NCI-H460 (cell line): ENCODE measurements at regions not wholly inside any gene's neighbourhood (a gene's known extent, or its start where the extent isn't known, plus 50 kb on each side); places are given as distances from the start of the nearest gene placed in this dataset.

Source experiments
- DNase-seq: peaks from one replicate; pipeline ENCODE4 v3.0.0-alpha.2; 2016; ENCODE audit warnings: low read depth; ENCODE audit errors: extremely low read depth

DNA sequence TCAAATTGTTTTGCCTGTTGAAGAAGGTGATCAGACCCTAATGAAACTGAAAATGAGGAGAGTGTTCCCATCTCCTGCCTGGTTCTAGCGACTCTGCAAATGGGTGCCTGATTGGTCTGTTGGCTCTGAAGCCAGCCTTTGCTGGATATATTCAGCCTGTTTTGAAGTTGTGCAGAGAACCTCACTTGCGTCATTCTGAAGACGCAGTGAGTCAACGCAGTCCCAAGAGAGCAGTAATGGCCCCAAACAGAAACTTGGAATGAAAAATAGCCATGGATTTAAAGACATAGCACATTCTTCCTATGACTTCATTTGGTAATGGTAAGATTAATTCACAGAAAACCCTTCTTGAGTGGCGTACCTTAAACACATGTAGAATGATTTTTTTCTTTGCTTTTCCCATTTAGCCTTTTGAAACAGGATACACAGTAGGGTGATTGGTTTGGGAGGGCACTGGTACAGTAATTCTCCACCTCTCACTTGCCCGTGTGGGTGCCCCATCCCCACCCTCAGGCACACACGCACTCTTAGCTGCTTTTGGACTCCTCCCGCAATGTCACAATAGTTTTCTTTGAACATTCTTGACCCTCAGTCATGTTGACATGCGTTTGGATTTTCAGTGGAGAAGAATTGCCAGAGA, 54.1 kb upstream of the ABL1 start:
- peak; percentile 96 for DNase-seq

DNA sequence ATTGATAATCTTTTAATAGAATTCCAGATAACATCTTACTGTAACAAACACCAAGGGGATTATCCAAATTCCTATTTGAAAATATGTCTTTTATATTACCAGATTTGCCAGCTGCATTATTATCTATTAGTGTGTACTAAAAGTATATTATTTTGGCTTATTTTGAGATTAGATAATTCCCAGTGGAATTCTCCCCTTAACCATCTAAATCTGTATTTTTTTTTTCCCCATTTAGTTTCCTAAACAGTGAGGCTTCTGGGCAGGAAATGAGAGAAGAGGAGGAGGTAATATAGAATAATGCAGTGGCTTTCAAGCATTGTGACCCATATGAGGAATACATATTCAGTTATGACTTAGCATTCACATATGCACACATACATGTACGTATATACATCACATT, 53.5 kb upstream of the ABL1 start:
- DNase-seq = no peak

DNA sequence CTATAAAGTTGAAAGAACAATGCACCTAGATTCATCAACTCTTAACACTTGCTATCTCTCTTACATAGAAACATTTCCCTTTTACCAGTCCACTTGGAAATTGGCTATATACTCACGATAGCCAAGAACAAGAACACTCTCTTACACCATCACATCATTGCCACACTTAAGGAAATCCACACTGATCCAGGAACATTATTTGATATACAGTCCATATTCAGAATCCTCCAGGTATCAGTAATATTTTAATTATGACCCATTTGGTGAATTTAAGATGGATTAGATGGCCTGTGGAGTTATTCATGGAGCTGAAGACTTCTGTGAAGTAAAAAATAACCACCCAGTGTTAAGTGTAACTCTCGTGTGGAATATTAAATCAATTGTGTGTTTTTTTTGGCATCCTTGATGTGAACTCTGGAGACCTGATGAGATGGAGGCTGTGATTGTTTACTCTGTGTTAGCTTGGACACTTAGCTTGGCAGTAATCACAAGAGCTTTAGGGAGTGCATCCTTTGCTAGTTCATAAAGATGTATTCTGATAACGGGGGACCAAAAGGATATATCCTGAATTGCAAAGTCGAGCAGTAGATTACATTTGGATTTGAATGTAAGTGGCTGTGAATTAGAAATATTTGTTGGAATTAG, 52.0 kb upstream of the ABL1 start:
- no peak for DNase-seq

GRCh38 chr9:130785053-130785452, 50.0 kb upstream of the ABL1 start:
- DNase-seq = no peak
